ENCODE measurements at regions not wholly inside any gene's neighbourhood (a gene's known extent, or its start where the extent isn't known, plus 50 kb on each side); places are given as distances from the start of the nearest gene placed in this dataset.

DNA sequence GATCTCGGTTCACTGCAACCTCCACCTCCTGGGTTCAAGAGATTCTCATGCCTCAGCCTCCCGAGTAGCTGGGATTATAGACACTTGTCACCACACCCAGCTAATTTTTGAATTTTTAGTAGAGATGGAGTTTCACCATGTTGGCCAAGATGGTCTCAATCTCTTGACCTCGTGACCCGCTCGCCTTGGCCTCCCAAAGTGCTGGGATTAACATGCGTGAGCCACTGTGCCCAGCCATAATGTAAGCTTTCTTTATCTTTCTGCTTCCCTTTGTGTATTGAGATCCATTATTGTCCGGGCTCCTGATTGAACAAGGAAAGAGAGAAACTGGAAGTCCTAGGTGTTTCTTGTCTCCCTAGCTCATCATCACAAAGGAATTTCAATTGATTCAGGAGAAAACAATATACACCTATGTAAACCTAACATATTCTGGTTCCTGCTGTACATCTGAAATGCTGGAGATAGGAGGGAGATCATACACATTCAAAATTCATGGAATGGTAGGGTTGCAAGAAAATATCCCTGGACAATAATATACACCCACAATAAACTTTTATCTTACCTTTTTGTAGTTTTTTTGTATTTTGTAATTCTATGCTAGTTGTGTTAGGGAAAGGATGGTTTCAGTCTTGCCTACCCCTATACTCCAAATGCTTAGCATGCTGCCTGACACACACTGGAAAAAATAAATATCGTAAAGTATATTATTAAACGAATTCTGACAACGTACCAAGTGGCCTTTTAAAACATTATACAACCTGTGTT lies 194.4 kb upstream of the HS3ST1 start:
- Histone ChIP-seq H3K23me2 (ENCODE audit: low read depth, low read length) (no peaks in the 10 kb centered on the region), H3K14ac (ENCODE audit: insufficient read length) (no peak overlapping the region), H4K20me1 (replicated peaks in 1 of 2; ENCODE audit: control insufficient read depth in 1 of 2, insufficient read depth in 2 of 2, low read length in 2 of 2) (no peaks in the 10 kb centered on the region), H2BK5ac (ENCODE audit: low read depth, low read length) (no peak overlapping the region), H3K56ac (replicated peaks; ENCODE audit: insufficient read length, low read depth, low read length) (no peak overlapping the region), H3K27me3 (replicated peaks in 1 of 4; ENCODE audit: control insufficient read depth in 3 of 4, extremely low read depth in 1 of 4, insufficient read depth in 3 of 4, low read length in 3 of 4) (no peaks in the 10 kb centered on the region), H3K4me1 (replicated peaks in 1 of 4; ENCODE audit: control insufficient read depth in 3 of 4, insufficient read depth in 4 of 4, low read length in 3 of 4) (peaks cover 0 to 2% (median 0%) of the 10 kb centered on the region in 4 experiments; a peak in 1 of 7 replicates), H2AFZ (ENCODE audit: low read length) (no peak overlapping the region), H4K8ac (ENCODE audit: extremely low read depth, insufficient read depth, low read length) (no peak overlapping the region), H3K18ac (ENCODE audit: extremely low read depth, low read length) (no peak overlapping the region), H4K5ac (ENCODE audit: insufficient read length, low read depth, low read length) (no peak overlapping the region), H2BK120ac (replicated peaks; ENCODE audit: low read depth, low read length) (no peak overlapping the region), H2BK15ac (ENCODE audit: low read length) (no peak overlapping the region), H3K27ac (ENCODE audit: low read depth, low read length) (no peak overlapping the region), H3K23ac (ENCODE audit: insufficient read length) (no peak overlapping the region), H3K9ac (replicated peaks in 1 of 4; ENCODE audit: extremely low read depth in 1 of 4, low read depth in 3 of 4, low read length in 3 of 4) (no peak overlapping the region), H4K91ac (replicated peaks; ENCODE audit: insufficient read length, low read length) (no peak overlapping the region), H3K9me3 (ENCODE audit: insufficient read depth in 2 of 2, low read depth in 1 of 2, low read length in 1 of 2) (no peaks in the 10 kb centered on the region), H3K79me1 (ENCODE audit: low read depth, low read length) (no peaks in the 10 kb centered on the region), H2BK20ac (ENCODE audit: low read length) (no peak overlapping the region), H3K4me2 (ENCODE audit: insufficient read depth in 1 of 2, low read depth in 2 of 2, low read length in 2 of 2) (no peak overlapping the region), H3K36me3 (ENCODE audit: control insufficient read depth in 2 of 4, insufficient read depth in 4 of 4, low read length in 3 of 4) (no peaks in the 10 kb centered on the region), H3K79me2 (ENCODE audit: control insufficient read depth in 1 of 2, insufficient read depth in 2 of 2, low read length in 2 of 2) (no peaks in the 10 kb centered on the region), H2BK12ac (ENCODE audit: low read depth, low read length) (no peak overlapping the region), H3K4me3 (ENCODE audit: extremely low read depth in 1 of 4, insufficient read depth in 2 of 4, low read depth in 3 of 4, low read length in 4 of 4) (no peak overlapping the region), H3K4ac (replicated peaks; ENCODE audit: insufficient read length, low read depth, low read length) (no peak overlapping the region), H2AK5ac (ENCODE audit: low read depth, low read length) (no peak overlapping the region)
- no peak for TF ChIP-seq EZH2 (IDR thresholded peaks at IDR 0.05; ENCODE audit: low read depth, low read length, severe bottlenecking)
- no peak for TF ChIP-seq BCL11A (IDR thresholded peaks at IDR 0.05; ENCODE audit: low read depth in 2 of 2, low read length in 2 of 2)
- no peak for TF ChIP-seq POLR2A (IDR thresholded peaks at IDR 0.05; ENCODE audit: control extremely low read depth in 1 of 2, low read depth in 2 of 2, low read length in 2 of 2)
- TF ChIP-seq TAF1 (IDR thresholded peaks at IDR 0.05; ENCODE audit: low read depth, low read length): no peak
- TF ChIP-seq SP2 (IDR thresholded peaks at IDR 0.05; ENCODE audit: low read length): no peak
- no peak for TF ChIP-seq YY1 (IDR thresholded peaks at IDR 0.05; ENCODE audit: low read depth, low read length)
- no peak for TF ChIP-seq JUN (IDR thresholded peaks at IDR 0.05; ENCODE audit: low read depth, low read length)
- TF ChIP-seq, protein P1, sequence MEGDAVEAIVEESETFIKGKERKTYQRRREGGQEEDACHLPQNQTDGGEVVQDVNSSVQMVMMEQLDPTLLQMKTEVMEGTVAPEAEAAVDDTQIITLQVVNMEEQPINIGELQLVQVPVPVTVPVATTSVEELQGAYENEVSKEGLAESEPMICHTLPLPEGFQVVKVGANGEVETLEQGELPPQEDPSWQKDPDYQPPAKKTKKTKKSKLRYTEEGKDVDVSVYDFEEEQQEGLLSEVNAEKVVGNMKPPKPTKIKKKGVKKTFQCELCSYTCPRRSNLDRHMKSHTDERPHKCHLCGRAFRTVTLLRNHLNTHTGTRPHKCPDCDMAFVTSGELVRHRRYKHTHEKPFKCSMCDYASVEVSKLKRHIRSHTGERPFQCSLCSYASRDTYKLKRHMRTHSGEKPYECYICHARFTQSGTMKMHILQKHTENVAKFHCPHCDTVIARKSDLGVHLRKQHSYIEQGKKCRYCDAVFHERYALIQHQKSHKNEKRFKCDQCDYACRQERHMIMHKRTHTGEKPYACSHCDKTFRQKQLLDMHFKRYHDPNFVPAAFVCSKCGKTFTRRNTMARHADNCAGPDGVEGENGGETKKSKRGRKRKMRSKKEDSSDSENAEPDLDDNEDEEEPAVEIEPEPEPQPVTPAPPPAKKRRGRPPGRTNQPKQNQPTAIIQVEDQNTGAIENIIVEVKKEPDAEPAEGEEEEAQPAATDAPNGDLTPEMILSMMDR (IDR thresholded peaks at IDR 0.05; ENCODE audit: control extremely low read depth in 1 of 3, insufficient read depth in 1 of 3, low read depth in 1 of 3, low read length in 3 of 3): no peak
- no peak for TF ChIP-seq SIX5 (IDR thresholded peaks at IDR 0.05; ENCODE audit: low read depth, low read length)
- no peak for TF ChIP-seq RNF2 (IDR thresholded peaks at IDR 0.05; ENCODE audit: borderline replicate concordance, low read depth, low read length, missing control alignments, poor library complexity, severe bottlenecking)
- no peak for TF ChIP-seq GABPA (IDR thresholded peaks at IDR 0.05; ENCODE audit: borderline replicate concordance, insufficient read depth, low read length)
- FAIRE-seq (no peak), DNase-seq (ENCODE audit: low read depth in 1 of 2, low spot score in 2 of 2) (no peak)
- ChIA-PET CTCF (ENCODE audit: partially characterized antibody) (interaction anchor here (0.7 to 4.7 kb wide), 11 partner anchors 10 to 554 kb away, joined by 3 to 20 read pairs (median 3); no protein-coding TSS in a partner anchor), POLR2A (ENCODE audit: partially characterized antibody) (interaction anchor here (1.0 kb wide), 1 partner anchor 40 kb away, joined by 3 read pairs; no protein-coding TSS in a partner anchor)
- WGBS, 2 experiments (ENCODE audit: extremely low coverage in 1 of 2, insufficient coverage in 1 of 2, insufficient read length in 1 of 2, insufficient replicate concordance in 2 of 2, low coverage in 1 of 2, low lambda C conversion rate in 2 of 2, missing lambda C conversion rate in 1 of 2): 92% methylated on average over 10 of the region's 10 CpGs; no CpG with 5 or more reads in 1 of the 2 experiments
